ENCODE measurements at regions not wholly inside any gene's neighbourhood (a gene's known extent, or its start where the extent isn't known, plus 50 kb on each side); places are given as distances from the start of the nearest gene placed in this dataset.

DNA sequence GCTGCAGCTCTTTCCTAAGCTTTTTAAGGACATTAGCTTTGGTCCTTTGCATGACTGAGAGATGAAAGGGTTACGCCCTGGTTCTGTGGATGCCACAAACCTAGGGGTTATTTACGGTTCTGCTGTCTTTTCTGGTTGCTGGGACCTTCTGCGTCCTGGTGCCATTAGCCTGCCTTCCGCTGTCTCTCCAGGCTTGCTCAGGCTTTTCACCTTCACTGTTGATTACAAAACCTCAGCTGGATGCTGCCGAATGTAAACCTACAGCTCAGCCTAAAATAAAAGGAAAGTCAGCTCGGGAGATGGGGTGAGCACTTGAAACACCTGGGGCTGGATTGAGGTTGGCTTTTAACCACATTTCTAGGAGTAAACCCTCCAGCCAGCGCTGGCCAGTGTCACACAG is 130.9 kb upstream of the ARHGAP28 start:
- no peak overlapping the region for H3K4me3 ChIP-seq
- no peak for TF ChIP-seq CTCF (IDR thresholded peaks at IDR 0.05)
- ATAC-seq (ENCODE audit: insufficient number of reproducible peaks, low FRiP score, low read depth) (no peak), DNase-seq (ENCODE audit: low spot score) (no peak)
- no peaks in the 10 kb centered on the region for H3K9me3 ChIP-seq
- no peaks in the 10 kb centered on the region for H3K36me3 ChIP-seq
- no peak overlapping the region for H3K27ac ChIP-seq
- H3K27me3 ChIP-seq (replicated peaks; ENCODE audit: insufficient read depth), result no peaks in the 10 kb centered on the region
- no peaks in the 10 kb centered on the region for H3K4me1 ChIP-seq (ENCODE audit: control insufficient read depth in 1 of 2, low read depth in 2 of 2)

- H3K4me3 ChIP-seq, result no peak overlapping the region
- TF ChIP-seq CTCF (IDR thresholded peaks at IDR 0.05), result no peak
- no peaks in the 10 kb centered on the region for H3K27me3 ChIP-seq (replicated peaks; ENCODE audit: insufficient read depth)
Measured at GRCh38 chr18:6600667-6601167, 128.8 kb upstream of the ARHGAP28 start.

GRCh38 chr18:6601241-6601640 is 128.3 kb upstream of the ARHGAP28 start:
- H3K9me3 ChIP-seq, result no peaks in the 10 kb centered on the region
- ATAC-seq (ENCODE audit: insufficient number of reproducible peaks, low FRiP score, low read depth) (no peak), DNase-seq (ENCODE audit: low spot score) (no peak)
- no peak for TF ChIP-seq CTCF (IDR thresholded peaks at IDR 0.05)
- no peak overlapping the region for H3K27ac ChIP-seq
- no peaks in the 10 kb centered on the region for H3K4me1 ChIP-seq (ENCODE audit: control insufficient read depth in 1 of 2, low read depth in 2 of 2)
- no peaks in the 10 kb centered on the region for H3K36me3 ChIP-seq
- H3K27me3 ChIP-seq (replicated peaks; ENCODE audit: insufficient read depth), result no peaks in the 10 kb centered on the region
- H3K4me3 ChIP-seq, result no peak overlapping the region

More at GRCh38 chr18:6600667-6601167, 128.8 kb upstream of the ARHGAP28 start:
- Histone ChIP-seq H3K9me3 (no peaks in the 10 kb centered on the region), H3K4me1 (ENCODE audit: control insufficient read depth in 1 of 2, low read depth in 2 of 2) (no peaks in the 10 kb centered on the region), H3K36me3 (no peaks in the 10 kb centered on the region), H3K27ac (no peak overlapping the region)
- DNase-seq (ENCODE audit: low spot score) (no peak), ATAC-seq (ENCODE audit: insufficient number of reproducible peaks, low FRiP score, low read depth) (no peak)

DNA sequence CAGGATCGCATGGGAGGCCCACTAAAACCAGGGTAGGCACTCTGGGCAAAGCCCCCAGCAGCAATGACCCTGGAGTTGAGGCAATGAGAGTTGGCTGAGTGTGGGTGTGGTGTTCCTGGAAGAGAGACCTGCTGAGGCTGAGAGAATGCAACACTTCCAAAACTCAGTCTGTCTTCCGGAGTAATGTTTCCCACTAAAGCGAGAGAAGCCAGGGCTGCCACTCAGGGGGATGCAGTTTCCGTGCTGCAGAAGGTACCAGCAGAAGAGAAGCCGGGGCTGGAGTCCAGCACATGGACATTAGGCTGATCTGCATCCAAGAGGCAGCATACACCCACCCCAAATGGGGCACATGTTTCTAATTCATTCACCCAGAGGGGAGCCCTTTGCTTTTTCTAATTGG is 127.2 kb upstream of the ARHGAP28 start:
- H3K36me3 ChIP-seq, result no peaks in the 10 kb centered on the region
- no peaks in the 10 kb centered on the region for H3K27me3 ChIP-seq (replicated peaks; ENCODE audit: insufficient read depth)
- no peak for DNase-seq (ENCODE audit: low spot score)
- H3K4me1 ChIP-seq (ENCODE audit: control insufficient read depth in 1 of 2, low read depth in 2 of 2), result no peaks in the 10 kb centered on the region
- no peak overlapping the region for H3K27ac ChIP-seq
- H3K9me3 ChIP-seq, result no peaks in the 10 kb centered on the region
- H3K4me3 ChIP-seq, result no peak overlapping the region
- ATAC-seq (ENCODE audit: insufficient number of reproducible peaks, low FRiP score, low read depth), result no peak
- TF ChIP-seq CTCF (IDR thresholded peaks at IDR 0.05), result no peak

- Histone ChIP-seq H3K36me3 (no peaks in the 10 kb centered on the region), H3K4me1 (ENCODE audit: control insufficient read depth in 1 of 2, low read depth in 2 of 2) (no peaks in the 10 kb centered on the region), H3K4me3 (no peak overlapping the region), H3K9me3 (no peaks in the 10 kb centered on the region), H3K27me3 (replicated peaks; ENCODE audit: insufficient read depth) (no peaks in the 10 kb centered on the region), H3K27ac (no peak overlapping the region)
- ATAC-seq (ENCODE audit: insufficient number of reproducible peaks, low FRiP score, low read depth) (no peak), DNase-seq (ENCODE audit: low spot score) (no peak)
- TF ChIP-seq CTCF (IDR thresholded peaks at IDR 0.05), result no peak
Measured at GRCh38 chr18:6604573-6604941, 125.0 kb upstream of the ARHGAP28 start.
